Mesodermal cell (in vitro differentiated cells): ENCODE measurements at regions not wholly inside any gene's neighbourhood (a gene's known extent, or its start where the extent isn't known, plus 50 kb on each side); places are given as distances from the start of the nearest gene placed in this dataset.

ENCODE experiments used
- H3K27ac ChIP-seq: 2 replicates; pipeline ENCODE4 v1.7.0; 2013; ENCODE audit warnings: mild to moderate bottlenecking, low read depth, low read length, moderate library complexity; ENCODE audit not compliant: severe bottlenecking
- H3K36me3 ChIP-seq: 2 replicates; pipeline ENCODE4 v1.7.1; 2013; ENCODE audit warnings: mild to moderate bottlenecking, low read length, moderate library complexity; ENCODE audit not compliant: control insufficient read depth, insufficient read depth
- H3K4me1 ChIP-seq: one replicate; pipeline ENCODE4 v1.7.1; 2013; ENCODE audit warnings: mild to moderate bottlenecking, low read length; ENCODE audit not compliant: insufficient read depth, control insufficient read depth, poor library complexity, severe bottlenecking
- H3K4me3 ChIP-seq: 2 replicates; pipeline ENCODE4 v1.7.0; 2013; ENCODE audit warnings: low read length, control low read depth, mild to moderate bottlenecking; ENCODE audit not compliant: insufficient read depth, poor library complexity, severe bottlenecking; ENCODE audit errors: extremely low read depth
- H3K9me3 ChIP-seq: 2 replicates; pipeline ENCODE4 v1.7.1; 2013; ENCODE audit warnings: mild to moderate bottlenecking, low read length, moderate library complexity; ENCODE audit not compliant: control insufficient read depth
- WGBS, 2 experiments: methylation state at CpG; one replicate each; pipeline ENCODE4 v1.1.5; 2013; ENCODE audit warnings: missing lambda C conversion rate in 2 of 2; ENCODE audit not compliant: insufficient coverage in 2 of 2; 5-methylcytosine and 5-hydroxymethylcytosine counted together

- Histone ChIP-seq H3K9me3 (peaks cover 9% of the 10 kb centered on the region), H3K27ac (no peak overlapping the region), H3K36me3 (no peaks in the 10 kb centered on the region), H3K4me3 (no peak overlapping the region), H3K4me1 (peaks cover 5% of the 10 kb centered on the region)
- 92 to 100% methylated on average over 1 to 2 of the region's 2 CpGs for WGBS, 2 experiments
Measured at GRCh38 chr7:46832136-46832535, 749.8 kb downstream of the TNS3 start.

- Histone ChIP-seq H3K4me1 (no peaks in the 10 kb centered on the region), H3K27ac (no peak overlapping the region), H3K4me3 (no peak overlapping the region), H3K36me3 (no peaks in the 10 kb centered on the region), H3K9me3 (no peaks in the 10 kb centered on the region)
- WGBS, 2 experiments = 88 to 93% methylated on average over 3 to 5 of the region's 7 CpGs
Measured at GRCh38 chr7:46819819-46820218, 762.1 kb downstream of the TNS3 start.

- H3K27ac ChIP-seq = peak overlapping the region; percentile 44
Measured at GRCh38 chr7:46814516-46815250, 767.2 kb downstream of the TNS3 start.

GRCh38 chr7:46812101-46812675, 769.7 kb downstream of the TNS3 start:
- no peak overlapping the region for H3K4me3 ChIP-seq
- no peak overlapping the region for H3K27ac ChIP-seq
- peaks cover 18% of the 10 kb centered on the region for H3K4me1 ChIP-seq
- H3K36me3 ChIP-seq = no peaks in the 10 kb centered on the region
- WGBS, 2 experiments = 95 to 100% methylated on average over 3 of the region's 7 CpGs
- no peaks in the 10 kb centered on the region for H3K9me3 ChIP-seq

More at GRCh38 chr7:46814516-46815250, 767.2 kb downstream of the TNS3 start:
- no peak overlapping the region for H3K4me3 ChIP-seq
- H3K9me3 ChIP-seq = no peaks in the 10 kb centered on the region
- H3K4me1 ChIP-seq = peaks cover 18% of the 10 kb centered on the region
- WGBS, 2 experiments = 100% methylated on average over 2 of the region's 4 CpGs; no CpG with 5 or more reads in 1 of the 2 experiments
- H3K36me3 ChIP-seq = no peaks in the 10 kb centered on the region

GRCh38 chr7:46811529-46811928, 770.4 kb downstream of the TNS3 start:
- Histone ChIP-seq H3K4me3 (no peak overlapping the region), H3K27ac (no peak overlapping the region), H3K36me3 (no peaks in the 10 kb centered on the region), H3K4me1 (peaks cover 18% of the 10 kb centered on the region), H3K9me3 (no peaks in the 10 kb centered on the region)
- 81 to 100% methylated on average over 1 to 2 of the region's 4 CpGs for WGBS, 2 experiments

- H3K9me3 ChIP-seq = no peaks in the 10 kb centered on the region
- no peak overlapping the region for H3K27ac ChIP-seq
- no peak overlapping the region for H3K4me3 ChIP-seq
- 90 to 91% methylated on average over 3 to 4 of the region's 4 CpGs for WGBS, 2 experiments
- H3K4me1 ChIP-seq = peaks cover 18% of the 10 kb centered on the region
- H3K36me3 ChIP-seq = no peaks in the 10 kb centered on the region
Measured at GRCh38 chr7:46810986-46811385, 770.9 kb downstream of the TNS3 start.

GRCh38 chr7:46809886-46810285, 772.0 kb downstream of the TNS3 start:
- 80 to 83% methylated on average over 3 of the region's 4 CpGs for WGBS, 2 experiments
- peaks cover 18% of the 10 kb centered on the region for H3K4me1 ChIP-seq

GRCh38 chr7:46806856-46807255, 775.1 kb downstream of the TNS3 start:
- WGBS, 2 experiments = 62 to 70% methylated on average over 2 of the region's 3 CpGs
- H3K4me3 ChIP-seq = no peak overlapping the region
- no peak overlapping the region for H3K27ac ChIP-seq

More at GRCh38 chr7:46809886-46810285, 772.0 kb downstream of the TNS3 start:
- Histone ChIP-seq H3K4me3 (no peak overlapping the region), H3K27ac (no peak overlapping the region), H3K9me3 (no peaks in the 10 kb centered on the region), H3K36me3 (no peaks in the 10 kb centered on the region)

GRCh38 chr7:46802479-46802878, 779.4 kb downstream of the TNS3 start:
- Histone ChIP-seq H3K4me3 (no peak overlapping the region), H3K36me3 (no peaks in the 10 kb centered on the region)
- no CpG with 5 or more reads among the region's 2 CpGs for WGBS, 2 experiments

More at GRCh38 chr7:46806856-46807255, 775.1 kb downstream of the TNS3 start:
- Histone ChIP-seq H3K4me1 (peaks cover 12% of the 10 kb centered on the region), H3K9me3 (no peaks in the 10 kb centered on the region), H3K36me3 (no peaks in the 10 kb centered on the region)

GRCh38 chr7:46791188-46791587, 790.7 kb downstream of the TNS3 start:
- whole genome bisulfite sequencing, 2 experiments = 71 to 88% methylated on average over 1 of the region's 1 CpG
- Histone ChIP-seq H3K4me1 (no peaks in the 10 kb centered on the region), H3K27ac (no peak overlapping the region), H3K36me3 (no peaks in the 10 kb centered on the region), H3K4me3 (no peak overlapping the region), H3K9me3 (no peaks in the 10 kb centered on the region)

More at GRCh38 chr7:46802479-46802878, 779.4 kb downstream of the TNS3 start:
- H3K27ac ChIP-seq = no peak overlapping the region
- no peaks in the 10 kb centered on the region for H3K9me3 ChIP-seq
- H3K4me1 ChIP-seq = no peaks in the 10 kb centered on the region

- Histone ChIP-seq H3K27ac (no peak overlapping the region), H3K9me3 (peaks cover 2% of the 10 kb centered on the region), H3K4me3 (no peak overlapping the region), H3K36me3 (no peaks in the 10 kb centered on the region), H3K4me1 (no peaks in the 10 kb centered on the region)
- 86 to 100% methylated on average over 1 of the region's 3 CpGs for WGBS, 2 experiments
Measured at GRCh38 chr7:46786995-46787394, 794.9 kb downstream of the TNS3 start.
